Left kidney (tissue), 1 donor: ENCODE measurements at regions not wholly inside any gene's neighbourhood (a gene's known extent, or its start where the extent isn't known, plus 50 kb on each side); places are given as distances from the start of the nearest gene placed in this dataset.

Experiments
- DNase-seq: peaks from one replicate; pipeline ENCODE4 v3.0.0-alpha.2; 2013

GRCh38 chr3:46113608-46114007 lies 86.3 kb upstream of the XCR1 start:
- no peak for DNase-seq

- no peak for DNase-seq
These were observed 85.7 kb upstream of the XCR1 start for GRCh38 chr3:46112984-46113383.

DNA sequence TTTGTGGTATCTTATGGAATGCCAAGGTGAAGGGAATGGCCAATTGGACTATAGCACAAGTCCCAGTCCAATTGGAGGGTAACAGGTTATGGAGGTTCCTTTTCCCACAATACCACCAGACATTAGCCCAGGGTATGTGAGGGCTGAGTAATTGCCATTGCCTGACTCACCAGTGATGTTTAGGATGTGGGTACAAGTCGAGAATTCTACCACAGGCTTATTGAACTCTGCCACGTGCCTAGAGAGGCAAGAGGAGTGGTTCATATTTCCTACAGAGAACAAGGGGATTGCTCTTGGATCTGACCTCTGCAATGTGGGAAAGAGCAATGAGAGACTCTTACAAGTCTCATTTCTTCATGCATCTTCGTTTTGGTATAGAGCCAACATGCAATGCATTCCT lies 85.0 kb upstream of the XCR1 start:
- no peak for DNase-seq

GRCh38 chr3:46110701-46111493 lies 83.6 kb upstream of the XCR1 start:
- DNase-seq, result no peak

GRCh38 chr3:46107682-46108081 lies 80.4 kb upstream of the XCR1 start:
- DNase-seq, result no peak

DNA sequence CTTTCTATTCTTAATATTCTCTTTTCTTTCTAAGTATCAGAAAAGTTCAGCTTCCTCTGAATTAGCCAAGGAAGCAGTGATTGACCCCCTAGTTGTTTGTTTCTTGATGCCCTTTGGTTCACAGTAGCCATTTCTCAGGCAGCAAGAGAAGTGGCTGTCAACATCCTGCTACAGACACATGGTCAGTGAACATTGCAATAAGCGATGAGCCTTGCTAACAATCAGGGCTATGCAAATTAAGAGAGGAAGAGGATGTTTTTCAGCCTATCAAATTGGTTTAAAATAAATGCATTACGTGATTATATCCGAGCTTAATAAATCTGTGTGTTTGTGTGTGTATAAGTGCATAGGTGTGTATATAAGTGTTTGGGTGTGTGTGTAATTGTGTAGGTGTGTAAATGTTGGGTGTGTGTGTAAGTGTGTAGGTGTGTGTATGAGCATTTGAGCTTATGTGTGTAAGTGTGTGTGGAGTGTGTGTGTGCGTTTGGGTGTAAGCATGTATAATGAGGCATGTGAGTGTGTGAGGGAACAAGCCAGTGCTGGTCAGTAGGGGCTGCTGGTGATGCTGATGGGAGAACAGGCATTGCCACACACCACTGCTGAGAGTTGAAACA lies 78.1 kb upstream of the XCR1 start:
- no peak for DNase-seq

GRCh38 chr3:46104706-46105105 lies 77.4 kb upstream of the XCR1 start:
- no peak for DNase-seq

GRCh38 chr3:46102780-46103130 lies 75.5 kb upstream of the XCR1 start:
- DNase-seq, result no peak

- no peak for DNase-seq
These were observed 74.9 kb upstream of the XCR1 start for GRCh38 chr3:46102059-46102779.

DNA sequence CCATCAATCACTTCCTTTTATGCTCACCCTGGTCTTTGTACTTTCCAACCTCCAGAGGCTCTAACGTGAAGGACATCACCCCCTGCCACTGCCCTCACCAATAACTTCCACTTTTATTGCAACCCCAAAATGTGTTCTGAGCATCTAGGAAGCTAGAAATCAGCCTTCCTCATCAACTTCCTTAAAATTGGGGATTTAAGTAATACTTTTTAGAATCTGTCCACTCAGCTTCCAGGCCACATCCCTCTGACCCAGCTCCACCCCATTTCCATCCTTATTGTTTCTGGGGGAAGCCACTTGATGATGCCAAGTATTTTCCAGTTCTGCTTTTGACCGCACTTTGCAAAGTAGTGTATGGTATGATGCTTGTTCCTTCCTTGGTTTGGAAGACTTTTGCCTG lies 73.5 kb upstream of the XCR1 start:
- DNase-seq, result no peak

DNA sequence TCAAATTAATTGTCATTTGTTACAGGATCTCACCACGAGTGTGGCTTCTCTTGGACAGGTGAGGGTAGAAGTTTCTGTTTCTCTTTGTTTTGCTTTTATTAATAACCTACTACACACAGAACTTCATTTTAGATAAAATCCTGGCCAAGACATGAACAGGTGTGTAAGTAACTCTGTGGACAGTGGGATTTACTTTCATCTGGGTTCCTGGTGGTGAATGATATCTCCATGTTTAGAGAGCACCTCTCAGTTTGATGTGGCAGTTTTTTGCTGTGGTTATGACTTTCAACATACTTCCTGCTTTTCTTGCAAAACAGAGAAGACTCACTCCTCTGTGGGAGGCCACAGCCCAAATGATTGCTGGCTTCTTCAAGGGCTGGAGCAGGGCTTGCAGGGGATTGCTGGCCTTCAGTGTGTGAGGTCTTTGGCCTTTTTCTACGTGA lies 71.1 kb upstream of the XCR1 start:
- no peak for DNase-seq

DNA sequence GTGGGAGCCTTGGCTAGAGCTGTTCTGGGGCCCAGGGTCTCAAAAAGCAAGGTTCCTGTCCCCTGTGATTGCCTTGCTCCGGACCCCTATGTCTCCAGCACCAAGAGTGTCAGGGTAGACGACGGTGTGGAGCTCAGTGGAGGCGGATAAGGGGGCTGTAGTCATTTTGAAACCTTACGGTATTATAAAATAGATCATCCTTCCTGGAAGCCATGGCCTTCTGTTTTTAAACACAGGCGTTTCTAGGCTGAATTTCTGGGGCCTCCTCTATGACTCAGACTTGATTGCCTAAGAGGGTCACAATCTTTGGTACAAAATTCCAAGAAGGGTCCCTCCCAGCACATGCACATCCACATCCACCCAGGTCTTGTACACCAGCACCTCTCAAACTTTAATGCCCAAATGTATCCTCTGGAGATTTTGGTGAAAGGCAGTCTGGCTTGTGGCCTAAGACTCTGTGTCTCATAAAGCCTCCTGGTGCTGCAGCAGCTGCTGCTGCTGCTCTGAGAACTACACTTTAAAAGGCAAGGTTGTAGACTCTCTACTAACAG lies 70.5 kb upstream of the XCR1 start:
- DNase-seq, result no peak

- DNase-seq, result no peak
These were observed 69.5 kb upstream of the XCR1 start for GRCh38 chr3:46096781-46097180.

- DNase-seq, result no peak
These were observed 69.1 kb upstream of the XCR1 start for GRCh38 chr3:46096336-46096735.

- DNase-seq, result no peak
These were observed 68.0 kb upstream of the XCR1 start for GRCh38 chr3:46095307-46095706.

- DNase-seq, result no peak
These were observed 67.2 kb upstream of the XCR1 start for GRCh38 chr3:46094506-46094905.

DNA sequence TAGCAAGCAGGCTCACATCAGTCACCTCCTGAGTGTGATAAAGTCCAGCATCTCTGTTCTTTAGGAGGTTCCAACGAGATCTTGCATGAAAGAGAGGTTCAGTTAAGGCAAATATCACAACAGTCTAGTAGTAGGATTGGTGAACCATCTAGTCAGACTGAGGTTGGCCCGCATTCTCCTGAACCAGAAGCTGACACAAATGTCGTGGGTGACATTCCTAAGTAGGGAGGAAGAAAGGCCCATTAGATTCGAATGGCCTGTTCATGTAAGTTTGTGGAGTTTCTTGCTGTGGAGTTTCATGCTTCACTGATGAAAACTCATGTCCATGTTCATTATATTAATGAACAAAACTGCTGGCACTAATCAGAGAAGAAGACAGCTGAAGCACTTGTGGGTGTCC lies 66.7 kb upstream of the XCR1 start:
- DNase-seq, result no peak

DNA sequence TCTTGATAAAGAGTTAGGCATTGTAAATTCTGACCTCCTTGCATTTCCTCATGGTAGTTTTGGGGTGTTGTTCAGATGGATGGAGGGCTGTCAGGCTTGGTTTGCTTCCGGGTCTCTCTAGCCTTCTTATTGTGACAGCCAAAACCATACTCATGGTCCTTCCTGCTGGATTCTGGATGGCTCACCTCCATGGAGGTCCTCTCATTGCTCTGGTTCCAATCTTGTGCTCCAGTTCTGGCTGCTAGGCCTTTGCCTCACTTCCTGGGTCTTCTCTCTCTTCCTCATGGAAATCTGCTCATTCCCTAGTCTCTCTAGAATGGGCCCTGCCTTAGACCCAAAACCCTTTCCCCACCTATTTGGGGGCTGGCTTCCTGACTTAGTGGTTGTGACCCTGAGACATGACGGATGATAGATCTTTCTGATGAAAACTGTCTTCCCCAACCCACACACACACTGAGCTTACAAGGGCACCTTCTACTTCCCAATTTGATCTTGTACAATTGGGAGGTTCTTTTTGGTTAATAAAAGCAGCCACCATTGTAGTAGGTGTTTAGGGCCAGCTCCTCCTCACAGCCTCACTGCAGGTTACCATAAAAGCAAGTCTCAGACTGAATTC lies 66.2 kb upstream of the XCR1 start:
- DNase-seq, result no peak

DNA sequence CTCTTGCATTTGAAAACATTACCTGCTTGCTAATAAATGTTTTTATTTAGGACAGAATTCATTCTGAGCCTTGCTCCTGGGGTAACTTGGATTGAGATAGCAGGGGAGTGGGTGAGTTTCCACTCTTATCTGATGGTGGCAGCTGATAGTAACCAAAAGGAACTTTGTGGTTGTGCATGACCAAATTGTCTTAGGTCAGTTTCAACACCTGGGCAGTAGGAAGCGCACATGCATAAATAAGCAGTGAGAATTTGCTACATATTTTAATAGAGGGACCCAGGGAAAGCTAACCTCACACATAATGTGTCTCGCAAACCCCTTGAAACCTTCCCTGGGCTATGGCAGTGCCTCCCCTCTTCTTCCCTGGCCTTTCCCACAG lies 65.4 kb upstream of the XCR1 start:
- DNase-seq, result no peak

GRCh38 chr3:46091741-46092701 lies 64.7 kb upstream of the XCR1 start:
- no peak for DNase-seq

- no peak for DNase-seq
These were observed 63.8 kb upstream of the XCR1 start for GRCh38 chr3:46091046-46091445.
